ENCODE measurements at regions not wholly inside any gene's neighbourhood (a gene's known extent, or its start where the extent isn't known, plus 50 kb on each side); places are given as distances from the start of the nearest gene placed in this dataset.

DNA sequence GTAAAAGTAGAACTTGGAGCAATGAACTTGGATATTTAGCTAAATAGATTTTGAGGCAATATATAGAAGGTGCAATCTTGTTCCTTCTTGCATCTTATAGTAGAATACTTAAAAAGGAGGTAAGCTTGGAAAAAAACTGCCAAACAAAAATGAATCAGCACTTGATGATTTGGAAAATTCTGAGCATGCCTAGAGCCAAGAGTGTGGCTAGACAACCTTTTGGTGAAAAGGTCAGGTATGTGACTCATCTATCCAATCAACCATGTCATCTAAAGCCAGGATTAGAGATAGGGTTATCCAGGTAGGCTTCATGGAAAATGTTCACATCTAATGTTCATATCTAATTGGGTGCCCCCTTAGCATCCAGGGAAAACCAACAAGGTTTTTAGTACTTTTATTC is 515.0 kb downstream of the COL11A1 start:
- Mint-ChIP-seq H3K9me3 (ENCODE audit: low read depth, unreplicated experiment) (peaks cover 7% of the 10 kb centered on the region), H3K4me3 (ENCODE audit: low read depth, unreplicated experiment) (no peak overlapping the region), H3K27ac (ENCODE audit: unreplicated experiment) (no peak overlapping the region), H3K27me3 (ENCODE audit: unreplicated experiment) (no peaks in the 10 kb centered on the region), H3K4me1 (ENCODE audit: low read depth, unreplicated experiment) (no peaks in the 10 kb centered on the region), H3K36me3 (ENCODE audit: insufficient read depth, unreplicated experiment) (no peaks in the 10 kb centered on the region)
- intact Hi-C loops (cut with micrococcal nuclease; ENCODE audit: unreplicated experiment), result no loop called here
- no peak for DNase-seq
- TF ChIP-seq, protein P1, sequence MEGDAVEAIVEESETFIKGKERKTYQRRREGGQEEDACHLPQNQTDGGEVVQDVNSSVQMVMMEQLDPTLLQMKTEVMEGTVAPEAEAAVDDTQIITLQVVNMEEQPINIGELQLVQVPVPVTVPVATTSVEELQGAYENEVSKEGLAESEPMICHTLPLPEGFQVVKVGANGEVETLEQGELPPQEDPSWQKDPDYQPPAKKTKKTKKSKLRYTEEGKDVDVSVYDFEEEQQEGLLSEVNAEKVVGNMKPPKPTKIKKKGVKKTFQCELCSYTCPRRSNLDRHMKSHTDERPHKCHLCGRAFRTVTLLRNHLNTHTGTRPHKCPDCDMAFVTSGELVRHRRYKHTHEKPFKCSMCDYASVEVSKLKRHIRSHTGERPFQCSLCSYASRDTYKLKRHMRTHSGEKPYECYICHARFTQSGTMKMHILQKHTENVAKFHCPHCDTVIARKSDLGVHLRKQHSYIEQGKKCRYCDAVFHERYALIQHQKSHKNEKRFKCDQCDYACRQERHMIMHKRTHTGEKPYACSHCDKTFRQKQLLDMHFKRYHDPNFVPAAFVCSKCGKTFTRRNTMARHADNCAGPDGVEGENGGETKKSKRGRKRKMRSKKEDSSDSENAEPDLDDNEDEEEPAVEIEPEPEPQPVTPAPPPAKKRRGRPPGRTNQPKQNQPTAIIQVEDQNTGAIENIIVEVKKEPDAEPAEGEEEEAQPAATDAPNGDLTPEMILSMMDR (IDR thresholded peaks at IDR 0.05; ENCODE audit: unreplicated experiment), result no peak
- BruUV-seq (replicated peaks), result no TSS peak
- CTCF ChIA-PET, result no interaction called here

DNA sequence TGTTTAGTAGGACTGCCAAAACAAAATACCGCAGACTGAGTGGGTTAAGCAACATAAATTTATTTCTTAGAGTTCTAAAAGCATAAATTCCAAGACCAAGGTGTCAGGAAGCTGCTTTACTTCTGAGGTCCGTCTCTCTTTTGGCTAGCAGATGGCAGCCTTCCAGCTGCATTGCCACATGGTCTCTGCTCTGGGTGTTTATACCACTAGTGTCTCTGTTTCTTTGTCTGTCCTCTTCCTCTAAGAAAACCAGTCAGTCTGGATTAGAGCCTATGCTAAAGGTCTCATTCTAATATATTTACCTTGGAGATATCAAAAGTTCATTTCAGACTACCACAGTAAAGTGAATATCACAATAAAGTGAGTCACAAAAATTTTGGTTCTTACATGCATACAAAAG is 519.8 kb downstream of the COL11A1 start:
- no TSS peak for BruUV-seq (replicated peaks)
- Mint-ChIP-seq H3K27me3 (ENCODE audit: unreplicated experiment) (no peaks in the 10 kb centered on the region), H3K4me3 (ENCODE audit: low read depth, unreplicated experiment) (no peak overlapping the region), H3K27ac (ENCODE audit: unreplicated experiment) (no peak overlapping the region), H3K9me3 (ENCODE audit: low read depth, unreplicated experiment) (peaks cover 2% of the 10 kb centered on the region), H3K4me1 (ENCODE audit: low read depth, unreplicated experiment) (no peaks in the 10 kb centered on the region), H3K36me3 (ENCODE audit: insufficient read depth, unreplicated experiment) (no peaks in the 10 kb centered on the region)
- TF ChIP-seq, protein P1 (IDR thresholded peaks at IDR 0.05; ENCODE audit: unreplicated experiment), result no peak
- no peak for DNase-seq
- CTCF ChIA-PET, result no interaction called here
- intact Hi-C loops (cut with micrococcal nuclease; ENCODE audit: unreplicated experiment), result no loop called here

DNA sequence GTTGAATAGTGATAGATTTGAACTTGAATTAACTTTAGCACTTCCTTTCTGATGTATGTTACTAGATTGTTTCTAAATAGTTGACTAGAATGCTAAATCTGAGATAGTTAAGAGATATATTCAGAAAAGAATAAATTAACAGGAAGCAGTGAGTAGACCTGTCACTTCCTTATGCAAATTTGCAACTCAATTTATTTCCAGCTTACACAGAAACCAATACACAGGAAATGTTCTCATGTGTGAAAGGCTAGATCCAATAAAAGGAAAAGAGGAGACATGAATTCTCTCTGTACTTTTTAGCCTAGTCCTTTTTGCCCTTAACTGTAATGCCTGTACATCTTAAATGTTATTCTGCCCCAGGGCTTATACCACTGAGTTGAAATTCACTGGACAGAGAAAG is 522.3 kb downstream of the COL11A1 start:
- Mint-ChIP-seq H3K9me3 (ENCODE audit: low read depth, unreplicated experiment) (peaks cover 2% of the 10 kb centered on the region), H3K36me3 (ENCODE audit: insufficient read depth, unreplicated experiment) (no peaks in the 10 kb centered on the region), H3K27ac (ENCODE audit: unreplicated experiment) (no peak overlapping the region), H3K27me3 (ENCODE audit: unreplicated experiment) (no peaks in the 10 kb centered on the region), H3K4me3 (ENCODE audit: low read depth, unreplicated experiment) (no peak overlapping the region), H3K4me1 (ENCODE audit: low read depth, unreplicated experiment) (no peaks in the 10 kb centered on the region)
- CTCF ChIA-PET, result no interaction called here
- DNase-seq, result no peak
- intact Hi-C loops (cut with micrococcal nuclease; ENCODE audit: unreplicated experiment), result no loop called here
- TF ChIP-seq, protein P1 (IDR thresholded peaks at IDR 0.05; ENCODE audit: unreplicated experiment), result no peak
- BruUV-seq (replicated peaks), result no TSS peak

DNA sequence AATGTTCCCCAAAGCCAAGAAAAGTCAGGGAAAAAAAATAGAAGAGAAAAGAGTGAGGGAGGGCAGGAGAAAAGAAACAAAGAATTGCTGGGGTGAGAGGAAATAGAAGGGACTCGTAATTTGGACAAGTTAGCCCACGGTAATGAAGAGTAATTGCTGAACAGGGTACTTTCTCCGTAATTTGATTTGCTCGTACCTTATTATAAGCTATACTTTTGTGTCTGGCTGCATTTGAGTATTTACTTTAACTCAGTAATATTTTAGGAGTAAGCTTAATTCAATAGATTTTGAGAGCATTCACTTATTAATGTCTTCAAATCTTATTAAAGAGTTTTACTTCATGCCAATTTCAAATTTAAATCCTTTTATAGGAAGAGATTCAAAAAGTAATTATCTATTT is 527.5 kb downstream of the COL11A1 start:
- Mint-ChIP-seq H3K4me1 (ENCODE audit: low read depth, unreplicated experiment) (no peaks in the 10 kb centered on the region), H3K27ac (ENCODE audit: unreplicated experiment) (no peak overlapping the region), H3K27me3 (ENCODE audit: unreplicated experiment) (no peaks in the 10 kb centered on the region), H3K4me3 (ENCODE audit: low read depth, unreplicated experiment) (no peak overlapping the region), H3K9me3 (ENCODE audit: low read depth, unreplicated experiment) (peaks cover 5% of the 10 kb centered on the region), H3K36me3 (ENCODE audit: insufficient read depth, unreplicated experiment) (no peaks in the 10 kb centered on the region)
- CTCF ChIA-PET, result no interaction called here
- TF ChIP-seq, protein P1 (IDR thresholded peaks at IDR 0.05; ENCODE audit: unreplicated experiment), result no peak
- BruUV-seq (replicated peaks), result no TSS peak
- intact Hi-C loops (cut with micrococcal nuclease; ENCODE audit: unreplicated experiment), result no loop called here
- DNase-seq, result no peak

DNA sequence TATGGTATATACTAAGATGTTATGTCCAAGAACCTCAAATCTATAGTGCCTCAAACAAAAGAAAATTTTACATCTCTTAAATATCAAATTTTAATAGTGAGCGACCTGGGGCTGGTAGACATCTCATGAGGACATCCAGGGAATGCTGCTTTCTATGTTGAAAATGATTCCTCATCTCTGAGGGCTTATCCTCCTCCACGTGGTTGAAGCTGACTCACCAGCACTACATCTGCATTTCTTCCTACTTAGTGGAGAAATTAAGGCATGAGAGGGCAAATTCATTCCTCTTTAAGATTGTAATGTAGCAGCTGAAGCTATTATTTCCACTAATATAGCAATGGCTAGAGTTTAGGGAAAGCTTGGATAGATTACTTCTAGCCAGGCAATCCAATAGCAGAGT is 529.5 kb downstream of the COL11A1 start:
- BruUV-seq (replicated peaks), result no TSS peak
- CTCF ChIA-PET, result no interaction called here

More for the DNA sequence above, 529.5 kb downstream of the COL11A1 start:
- Mint-ChIP-seq H3K27ac (ENCODE audit: unreplicated experiment) (no peak overlapping the region), H3K27me3 (ENCODE audit: unreplicated experiment) (no peaks in the 10 kb centered on the region), H3K36me3 (ENCODE audit: insufficient read depth, unreplicated experiment) (no peaks in the 10 kb centered on the region), H3K4me3 (ENCODE audit: low read depth, unreplicated experiment) (no peak overlapping the region), H3K4me1 (ENCODE audit: low read depth, unreplicated experiment) (no peaks in the 10 kb centered on the region), H3K9me3 (ENCODE audit: low read depth, unreplicated experiment) (peaks cover 5% of the 10 kb centered on the region)
- intact Hi-C loops (cut with micrococcal nuclease; ENCODE audit: unreplicated experiment), result no loop called here
- TF ChIP-seq, protein P1 (IDR thresholded peaks at IDR 0.05; ENCODE audit: unreplicated experiment), result no peak
- no peak for DNase-seq
